Trophoblast cell (in vitro differentiated cells and primary cell): ENCODE measurements at regions not wholly inside any gene's neighbourhood (a gene's known extent, or its start where the extent isn't known, plus 50 kb on each side); places are given as distances from the start of the nearest gene placed in this dataset.

Experiments used
- DNase-seq, 2 donors: peaks; one replicate each; pipeline ENCODE4 v3.0.0-alpha.2; 2016
- H2AFZ ChIP-seq: 2 replicates; pipeline ENCODE4 v1.6.1; 2013; ENCODE audit warnings: low read length, moderate library complexity, mild to moderate bottlenecking; ENCODE audit not compliant: insufficient read depth, poor library complexity
- H2AK5ac ChIP-seq: 2 replicates; pipeline ENCODE4 v1.6.1; 2013; ENCODE audit warnings: mild to moderate bottlenecking, low read length
- H2BK120ac ChIP-seq: 2 replicates; pipeline ENCODE4 v1.6.1; 2013; ENCODE audit warnings: low read length, mild to moderate bottlenecking, moderate library complexity; ENCODE audit not compliant: insufficient read depth, poor library complexity
- H2BK12ac ChIP-seq: 2 replicates; pipeline ENCODE4 v1.6.1; 2013; ENCODE audit warnings: mild to moderate bottlenecking, low read length, moderate library complexity
- H2BK5ac ChIP-seq: 2 replicates; pipeline ENCODE4 v1.6.1; 2013; ENCODE audit warnings: low read length, low read depth, moderate library complexity, mild to moderate bottlenecking; ENCODE audit not compliant: poor library complexity
- H3K14ac ChIP-seq: 2 replicates; pipeline ENCODE4 v1.6.1; 2013; ENCODE audit warnings: mild to moderate bottlenecking, low read length
- H3K18ac ChIP-seq: 2 replicates; pipeline ENCODE4 v1.6.1; 2013; ENCODE audit warnings: mild to moderate bottlenecking, low read length
- H3K23ac ChIP-seq: 2 replicates; pipeline ENCODE4 v1.6.1; 2013; ENCODE audit warnings: low read length
- H3K27ac ChIP-seq: 2 replicates; pipeline ENCODE4 v1.5.1; 2013; ENCODE audit warnings: low read depth, mild to moderate bottlenecking, inconsistent platforms, low read length, moderate library complexity
- H3K27me3 ChIP-seq: 2 replicates; pipeline ENCODE4 v1.6.1; 2013; ENCODE audit warnings: inconsistent platforms, mild to moderate bottlenecking, low read length, moderate library complexity; ENCODE audit not compliant: insufficient read depth
- H3K36me3 ChIP-seq, 2 experiments: 1 replicate in 1 of 2; 2 replicates in 1 of 2; pipeline ENCODE4 v1.6.1; 2013; ENCODE audit warnings: low read length in 2 of 2, mild to moderate bottlenecking in 2 of 2, moderate library complexity in 1 of 2; ENCODE audit not compliant: insufficient read depth in 2 of 2, control insufficient read depth in 1 of 2
- H3K4ac ChIP-seq: 2 replicates; pipeline ENCODE4 v1.6.1; 2013; ENCODE audit warnings: low read depth, mild to moderate bottlenecking, low read length, moderate library complexity
- H3K4me1 ChIP-seq, 2 experiments: 1 replicate in 1 of 2; 2 replicates in 1 of 2; pipeline ENCODE4 v1.6.1; 2013; ENCODE audit warnings: low read length in 2 of 2, mild to moderate bottlenecking in 2 of 2, moderate library complexity in 1 of 2; ENCODE audit not compliant: insufficient read depth in 2 of 2, control insufficient read depth in 1 of 2
- H3K4me2 ChIP-seq: 2 replicates; pipeline ENCODE4 v1.6.1; 2013; ENCODE audit warnings: inconsistent platforms, mild to moderate bottlenecking, low read length, moderate library complexity
- H3K4me3 ChIP-seq: 2 replicates; pipeline ENCODE4 v1.5.1; 2013; ENCODE audit warnings: mild to moderate bottlenecking, low read depth, low read length, inconsistent platforms
- H3K79me1 ChIP-seq: one replicate; pipeline ENCODE4 v1.6.1; 2013; ENCODE audit warnings: low read length
- H3K79me2 ChIP-seq: 2 replicates; pipeline ENCODE4 v1.6.1; 2013; ENCODE audit warnings: low read length, mild to moderate bottlenecking; ENCODE audit not compliant: control insufficient read depth, insufficient read depth, poor library complexity
- H3K9ac ChIP-seq: 2 replicates; pipeline ENCODE4 v1.6.1; 2013; ENCODE audit warnings: mild to moderate bottlenecking, low read length
- H3K9me3 ChIP-seq: 2 replicates; pipeline ENCODE4 v1.6.1; 2013; ENCODE audit warnings: low read depth, mild to moderate bottlenecking, control low read depth, inconsistent platforms, low read length; ENCODE audit not compliant: insufficient read depth
- H4K12ac ChIP-seq: 2 replicates; pipeline ENCODE4 v1.6.1; 2013; ENCODE audit warnings: low read depth, mild to moderate bottlenecking, low read length, moderate library complexity
- H4K8ac ChIP-seq: 2 replicates; pipeline ENCODE4 v1.6.1; 2013; ENCODE audit warnings: low read depth, mild to moderate bottlenecking, low read length, moderate library complexity
- H4K91ac ChIP-seq: one replicate; pipeline ENCODE4 v1.6.1; 2013; ENCODE audit warnings: low read depth, mild to moderate bottlenecking, low read length, moderate library complexity
- WGBS: extraction: QIAGEN DNeasy Blood & Tissue Kit; methylation state at CpG from one replicate; pipeline ENCODE4 v1.1.7; 2013; ENCODE audit warnings: missing lambda C conversion rate; ENCODE audit not compliant: insufficient read length, insufficient coverage; ENCODE audit errors: extremely low coverage; 5-methylcytosine and 5-hydroxymethylcytosine counted together

GRCh38 chr11:103594283-103594682 is 442.2 kb upstream of the DDI1 start:
- no peaks in the 10 kb centered on the region for H3K27me3 ChIP-seq
- no peak overlapping the region for H4K91ac ChIP-seq
- no peak overlapping the region for H3K4ac ChIP-seq
- H3K4me3 ChIP-seq = no peak overlapping the region
- no peaks in the 10 kb centered on the region for H3K79me1 ChIP-seq
- H3K27ac ChIP-seq = no peak overlapping the region
- H3K4me2 ChIP-seq = no peak overlapping the region
- H3K79me2 ChIP-seq = no peaks in the 10 kb centered on the region
- no peak overlapping the region for H2AK5ac ChIP-seq
- peak; percentile 24 to 55 for DNase-seq
- H3K4me1 ChIP-seq = peaks cover 0 to 3% of the 10 kb centered on the region in 2 experiments
- no peak overlapping the region for H2BK120ac ChIP-seq
- no peak overlapping the region for H2BK12ac ChIP-seq
- no peaks in the 10 kb centered on the region for H3K9me3 ChIP-seq
- H3K23ac ChIP-seq = no peak overlapping the region
- no peaks in the 10 kb centered on the region for H3K36me3 ChIP-seq
- no peak overlapping the region for H2BK5ac ChIP-seq
- no peak overlapping the region for H3K9ac ChIP-seq
- H2AFZ ChIP-seq = no peak overlapping the region
- no peak overlapping the region for H4K12ac ChIP-seq
- H3K14ac ChIP-seq = no peak overlapping the region
- no peak overlapping the region for H4K8ac ChIP-seq
- H3K18ac ChIP-seq = no peak overlapping the region

DNA sequence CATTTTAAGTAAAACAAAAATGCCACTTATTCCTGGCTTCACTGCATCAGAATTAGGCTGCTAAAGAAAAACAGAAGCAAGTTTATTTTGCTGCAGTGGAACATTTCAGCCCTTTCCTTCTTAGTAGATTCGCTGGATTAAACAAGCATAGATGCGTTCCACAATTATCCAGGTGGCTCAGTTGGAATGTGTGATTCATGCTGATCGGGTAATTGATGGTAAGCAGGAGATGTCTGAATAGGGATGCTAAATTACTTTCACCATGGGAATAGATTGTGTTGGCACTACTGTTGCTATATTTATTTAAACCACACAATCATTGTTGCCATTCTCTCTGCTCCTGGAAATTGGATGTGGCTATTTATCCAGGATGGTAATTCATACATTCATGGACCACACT is 440.1 kb upstream of the DDI1 start:
- no peaks in the 10 kb centered on the region for H3K27me3 ChIP-seq
- H2BK120ac ChIP-seq = no peak overlapping the region
- no CpG with 5 or more reads among the region's 3 CpGs for WGBS
- no peak overlapping the region for H3K9ac ChIP-seq
- H3K4me3 ChIP-seq = no peak overlapping the region
- H4K12ac ChIP-seq = no peak overlapping the region
- no peak overlapping the region for H4K91ac ChIP-seq
- H3K79me2 ChIP-seq = no peaks in the 10 kb centered on the region
- H3K23ac ChIP-seq = no peak overlapping the region
- H3K27ac ChIP-seq = no peak overlapping the region
- H2AK5ac ChIP-seq = no peak overlapping the region
- no peak overlapping the region for H4K8ac ChIP-seq
- no peak overlapping the region for H2BK5ac ChIP-seq
- H3K14ac ChIP-seq = no peak overlapping the region
- no peaks in the 10 kb centered on the region for H3K36me3 ChIP-seq
- H3K18ac ChIP-seq = no peak overlapping the region
- no peak overlapping the region for H2BK12ac ChIP-seq
- H3K4me1 ChIP-seq = peaks cover 0 to 3% of the 10 kb centered on the region in 2 experiments
- H3K4me2 ChIP-seq = no peak overlapping the region
- DNase-seq = peak in 1 of 2 donors; percentile 43
- no peak overlapping the region for H2AFZ ChIP-seq
- H3K79me1 ChIP-seq = no peaks in the 10 kb centered on the region
- no peaks in the 10 kb centered on the region for H3K9me3 ChIP-seq
- H3K4ac ChIP-seq = no peak overlapping the region

GRCh38 chr11:103601225-103601846 is 435.1 kb upstream of the DDI1 start:
- no CpG with 5 or more reads among the region's 3 CpGs for WGBS
- H3K27me3 ChIP-seq = no peaks in the 10 kb centered on the region
- H2AFZ ChIP-seq = no peak overlapping the region
- no peak overlapping the region for H2BK5ac ChIP-seq
- no peak overlapping the region for H3K9ac ChIP-seq
- no peak overlapping the region for H3K18ac ChIP-seq
- no peaks in the 10 kb centered on the region for H3K4me1 ChIP-seq
- no peak overlapping the region for H3K27ac ChIP-seq
- H2BK12ac ChIP-seq = no peak overlapping the region
- H2BK120ac ChIP-seq = no peak overlapping the region
- peak; percentile 29 to 82 for DNase-seq
- no peak overlapping the region for H3K4me3 ChIP-seq
- H4K8ac ChIP-seq = no peak overlapping the region
- H3K4me2 ChIP-seq = no peak overlapping the region
- no peak overlapping the region for H4K91ac ChIP-seq
- H2AK5ac ChIP-seq = no peak overlapping the region
- H3K79me1 ChIP-seq = no peaks in the 10 kb centered on the region
- no peak overlapping the region for H3K4ac ChIP-seq
- H3K14ac ChIP-seq = no peak overlapping the region
- H3K9me3 ChIP-seq = no peaks in the 10 kb centered on the region
- no peak overlapping the region for H4K12ac ChIP-seq
- H3K36me3 ChIP-seq = no peaks in the 10 kb centered on the region
- H3K79me2 ChIP-seq = no peaks in the 10 kb centered on the region
- no peak overlapping the region for H3K23ac ChIP-seq

DNA sequence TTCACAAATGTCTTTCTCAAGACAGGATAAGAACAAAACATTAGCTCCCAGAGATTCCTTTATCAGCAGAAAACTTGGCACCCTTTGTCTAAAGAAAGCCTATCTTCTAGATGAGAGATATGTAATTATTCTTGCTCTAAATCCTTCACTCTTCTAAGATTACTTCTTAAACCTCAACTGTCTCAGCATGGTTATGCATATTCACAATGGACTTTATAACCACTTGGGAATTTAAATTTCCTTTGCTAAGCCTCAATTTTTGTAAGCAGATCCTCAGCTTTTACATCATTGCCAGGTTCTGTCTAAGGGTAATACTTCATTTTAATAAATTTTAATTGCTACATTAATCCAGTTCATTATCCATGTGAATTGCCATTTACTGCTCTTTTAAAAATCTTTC is 433.6 kb upstream of the DDI1 start:
- no peak overlapping the region for H2BK120ac ChIP-seq
- H3K27me3 ChIP-seq = no peaks in the 10 kb centered on the region
- H3K27ac ChIP-seq = no peak overlapping the region
- no peak overlapping the region for H3K9ac ChIP-seq
- H3K36me3 ChIP-seq = no peaks in the 10 kb centered on the region
- no peak overlapping the region for H3K23ac ChIP-seq
- H3K18ac ChIP-seq = no peak overlapping the region
- no peak overlapping the region for H4K8ac ChIP-seq
- H2BK5ac ChIP-seq = no peak overlapping the region
- no peak overlapping the region for H3K4ac ChIP-seq
- no peaks in the 10 kb centered on the region for H3K4me1 ChIP-seq
- no peak overlapping the region for H4K12ac ChIP-seq
- H3K4me2 ChIP-seq = no peak overlapping the region
- H2AFZ ChIP-seq = no peak overlapping the region
- no peak overlapping the region for H4K91ac ChIP-seq
- no peak overlapping the region for H2BK12ac ChIP-seq
- H3K4me3 ChIP-seq = no peak overlapping the region
- H3K79me2 ChIP-seq = no peaks in the 10 kb centered on the region
- H3K9me3 ChIP-seq = no peaks in the 10 kb centered on the region
- H3K14ac ChIP-seq = no peak overlapping the region
- DNase-seq = no peak
- H2AK5ac ChIP-seq = no peak overlapping the region
- no peaks in the 10 kb centered on the region for H3K79me1 ChIP-seq
